GM18507 (cell line): ENCODE measurements at regions not wholly inside any gene's neighbourhood (a gene's known extent, or its start where the extent isn't known, plus 50 kb on each side); places are given as distances from the start of the nearest gene placed in this dataset.
"Not testable (repeated sequence)": the region's sequence is repeated elsewhere in the genome, so short reads cannot be mapped to it uniquely, and the experiment has no call there.

Source experiments
- DNase-seq: peaks from one replicate; pipeline ENCODE4 v3.0.0; 2011; ENCODE audit warnings: low read depth; ENCODE audit not compliant: insufficient read length; ENCODE audit errors: extremely low spot score
- FAIRE-seq: peaks from 2 replicates; lab custom pipeline; 2011; peaks lifted over from hg19 to GRCh38; lab: Jason Lieb, UNC

DNA sequence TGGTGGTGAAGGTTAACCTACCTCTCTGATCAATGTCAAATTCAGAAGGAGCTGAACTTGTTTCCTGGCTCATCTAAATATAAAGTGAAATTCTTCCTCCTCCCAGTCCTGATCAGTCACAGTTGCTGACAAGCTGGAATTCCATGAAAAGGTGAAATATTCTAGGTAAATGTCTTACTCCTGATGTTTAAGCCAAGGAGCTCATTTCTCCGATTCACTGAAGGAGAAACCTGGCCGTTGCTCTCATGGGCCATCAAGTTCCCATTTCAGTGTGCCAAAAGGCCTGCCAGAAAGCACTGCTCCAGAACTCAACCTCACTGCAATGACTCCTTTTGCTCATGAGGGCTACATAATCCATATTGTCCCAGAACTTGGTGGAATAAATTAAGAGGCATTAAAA, 707.5 kb downstream of the GALC start:
- DNase-seq (no peak), FAIRE-seq (no peak)

DNA sequence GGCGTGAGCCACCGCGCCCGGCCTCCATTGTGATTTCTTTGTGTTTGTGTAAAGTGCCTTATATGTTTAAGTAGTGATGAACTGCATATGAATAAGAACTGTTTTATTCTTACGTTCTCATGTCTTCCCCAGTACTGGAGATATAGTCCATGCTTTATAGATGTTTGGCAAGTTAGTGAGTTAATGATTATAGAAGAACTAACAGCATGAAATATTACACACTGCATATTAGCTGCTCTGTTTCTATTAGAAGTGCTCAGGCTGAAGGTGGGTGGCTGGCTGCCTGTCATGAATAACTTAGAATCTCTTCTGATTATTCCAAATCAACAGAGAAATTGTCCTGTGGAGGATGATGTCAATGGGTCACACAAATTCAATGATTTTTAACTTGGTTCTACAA, 709.4 kb downstream of the GALC start:
- FAIRE-seq, result no peak

DNA sequence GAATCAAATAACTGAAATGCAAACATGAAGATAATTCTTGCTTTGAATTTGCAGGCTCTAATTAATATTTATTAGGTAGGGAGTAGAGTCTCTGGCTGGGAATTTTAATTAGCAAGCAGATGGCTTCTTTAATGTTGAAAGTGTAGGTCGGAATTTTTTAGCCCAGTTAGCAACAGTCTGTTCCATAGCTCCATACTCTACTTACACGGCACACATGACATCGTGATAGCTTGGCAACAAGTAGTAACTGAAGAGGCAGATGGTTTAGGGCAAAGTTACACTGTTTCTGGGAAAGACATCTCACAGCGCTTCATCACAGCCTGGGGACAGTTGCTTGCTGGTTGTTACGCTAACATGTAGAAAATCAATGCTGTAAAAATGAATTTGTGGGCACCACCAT, 710.7 kb downstream of the GALC start:
- DNase-seq (no peak), FAIRE-seq (no peak)

More for the DNA sequence above, 709.4 kb downstream of the GALC start:
- no peak for DNase-seq

DNA sequence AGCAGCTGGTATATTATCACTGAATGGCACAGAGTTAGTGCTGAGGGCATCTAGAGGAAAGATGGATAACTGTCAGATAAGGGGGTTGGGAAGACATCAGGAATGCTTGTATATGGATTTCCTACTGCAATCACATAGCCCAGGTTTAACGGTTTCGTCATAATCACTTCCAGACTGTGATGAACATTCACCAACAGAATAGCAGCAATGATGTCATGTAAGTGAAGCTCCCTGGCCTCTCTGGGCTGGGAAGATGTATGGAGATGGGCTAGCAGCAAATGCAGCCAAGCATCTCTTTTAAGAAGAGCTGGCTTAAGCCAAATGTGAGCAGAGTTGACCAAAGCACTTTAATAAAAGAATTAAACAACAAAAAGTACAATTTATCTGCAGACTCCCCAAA, 714.6 kb downstream of the GALC start:
- FAIRE-seq (no peak), DNase-seq (no peak)

DNA sequence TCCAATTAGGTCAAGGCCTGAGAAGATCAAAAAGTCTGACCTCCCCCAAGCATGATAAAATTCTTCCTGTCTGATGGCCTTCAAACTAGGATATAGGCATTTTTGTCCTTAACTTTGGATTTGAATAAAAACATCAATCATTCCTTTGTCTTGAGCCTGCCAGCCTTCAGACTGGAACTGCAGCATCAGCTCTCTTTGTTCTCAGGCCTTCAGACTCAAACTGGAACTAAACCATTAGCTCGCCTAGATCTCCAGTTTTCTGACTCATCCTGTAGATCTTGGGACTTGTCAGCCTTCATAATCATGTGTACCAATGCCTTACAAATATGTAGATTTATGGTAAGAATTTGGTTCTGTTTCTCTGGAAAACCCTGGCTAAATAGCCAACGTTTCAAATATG, 721.7 kb downstream of the GALC start:
- DNase-seq, result no peak
- no peak for FAIRE-seq

DNA sequence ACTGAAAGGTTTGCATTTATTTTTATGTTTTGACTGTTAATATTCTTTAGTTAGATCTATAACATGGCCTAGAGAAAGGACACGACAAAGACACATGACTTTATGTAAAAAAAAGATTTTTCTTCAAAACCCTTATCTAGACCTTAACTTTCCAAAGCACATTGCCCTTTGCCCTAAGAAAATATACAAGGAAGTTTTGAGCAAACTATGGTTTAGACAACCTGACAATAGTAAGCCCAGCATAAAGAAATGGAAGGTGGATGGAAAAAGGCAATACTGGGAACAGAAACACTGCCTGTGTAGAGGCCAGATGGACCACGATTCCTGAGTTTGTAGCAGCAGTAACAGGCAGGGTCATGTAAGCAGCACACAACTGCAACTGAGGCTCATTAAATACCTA, 724.0 kb downstream of the GALC start:
- FAIRE-seq, result no peak

DNA sequence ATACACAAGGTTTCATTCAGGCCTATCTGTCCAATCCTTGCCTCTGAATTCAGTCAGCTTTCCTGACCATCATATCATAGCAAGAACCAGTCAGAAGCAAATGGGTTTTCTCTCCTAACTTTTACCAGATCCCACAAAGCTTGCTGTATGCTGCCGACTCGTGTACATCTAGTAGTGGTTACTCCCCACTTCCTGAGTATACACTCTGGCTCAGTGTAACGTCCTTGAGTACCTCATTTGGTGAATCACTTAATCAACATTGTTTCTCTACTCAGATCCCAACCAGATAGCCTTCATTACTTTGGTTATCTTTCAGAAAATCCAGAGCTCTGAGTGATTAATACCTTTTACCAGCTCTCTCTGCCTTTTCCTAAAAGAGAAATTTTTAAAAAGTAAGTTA, 728.2 kb downstream of the GALC start:
- FAIRE-seq, result no peak
- DNase-seq, result no peak

More for the DNA sequence above, 724.0 kb downstream of the GALC start:
- no peak for DNase-seq

DNA sequence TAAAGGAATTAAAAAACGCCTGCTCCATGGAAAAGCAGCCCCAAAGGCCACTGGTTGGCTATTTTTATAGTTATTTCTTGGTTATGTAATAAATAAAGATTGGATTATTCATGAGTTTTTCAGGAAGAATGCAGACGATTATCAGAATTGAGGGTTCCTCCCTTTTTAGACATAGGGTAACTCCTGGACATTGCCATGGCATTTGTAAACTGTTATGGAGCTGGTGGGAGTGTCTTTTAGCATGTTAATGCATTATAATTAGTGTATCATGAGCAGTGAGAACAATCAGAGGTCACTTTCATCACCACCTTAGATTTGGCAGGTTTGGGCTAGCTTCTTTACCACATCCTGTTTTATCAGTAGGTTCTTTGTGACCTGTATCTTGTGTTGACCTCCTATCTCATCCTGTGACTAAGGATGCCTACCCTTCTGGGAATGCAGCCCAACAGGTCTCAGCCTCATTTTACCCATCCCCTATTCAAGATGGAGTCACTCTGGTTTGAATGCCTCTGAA, 728.7 kb downstream of the GALC start:
- DNase-seq, result no peak
- no peak for FAIRE-seq

DNA sequence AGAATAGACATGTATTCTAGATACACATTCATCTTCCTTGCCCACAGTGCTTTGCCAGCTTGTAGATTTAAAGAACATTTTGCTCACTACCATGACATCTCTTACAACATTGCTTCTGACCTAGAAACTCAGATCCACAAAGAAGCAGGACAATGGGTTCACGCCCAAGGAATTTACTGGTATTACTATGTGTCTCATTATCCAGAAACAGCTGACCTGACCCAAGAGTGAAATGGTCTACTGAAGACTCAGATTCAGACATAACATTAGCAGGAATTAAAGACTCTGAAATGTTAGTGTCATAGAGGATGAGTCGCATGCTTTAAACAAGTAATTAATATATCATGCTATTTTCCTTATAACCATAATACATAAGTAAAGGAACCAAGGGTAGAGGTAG, 731.4 kb downstream of the GALC start:
- FAIRE-seq (no peak), DNase-seq (no peak)

DNA sequence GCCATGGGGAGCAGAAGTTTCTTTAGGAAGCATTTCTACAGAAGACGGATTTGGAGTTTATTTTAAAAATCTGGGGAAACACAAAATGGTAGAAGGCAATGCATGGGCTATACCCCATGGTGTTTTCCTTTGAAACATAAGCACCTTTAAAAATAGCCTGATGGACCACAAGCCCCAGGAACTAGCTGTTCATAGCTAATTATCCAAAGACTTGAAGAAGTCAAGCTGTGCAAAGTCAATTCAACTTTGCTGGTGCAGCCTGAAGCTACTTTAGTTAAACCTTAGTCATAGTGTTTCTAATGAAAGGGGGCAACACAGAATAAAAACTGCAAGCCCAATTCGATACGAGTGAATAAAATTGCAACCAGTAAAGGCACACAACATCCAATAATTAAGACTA, 732.5 kb downstream of the GALC start:
- DNase-seq, result no peak
- no peak for FAIRE-seq

DNA sequence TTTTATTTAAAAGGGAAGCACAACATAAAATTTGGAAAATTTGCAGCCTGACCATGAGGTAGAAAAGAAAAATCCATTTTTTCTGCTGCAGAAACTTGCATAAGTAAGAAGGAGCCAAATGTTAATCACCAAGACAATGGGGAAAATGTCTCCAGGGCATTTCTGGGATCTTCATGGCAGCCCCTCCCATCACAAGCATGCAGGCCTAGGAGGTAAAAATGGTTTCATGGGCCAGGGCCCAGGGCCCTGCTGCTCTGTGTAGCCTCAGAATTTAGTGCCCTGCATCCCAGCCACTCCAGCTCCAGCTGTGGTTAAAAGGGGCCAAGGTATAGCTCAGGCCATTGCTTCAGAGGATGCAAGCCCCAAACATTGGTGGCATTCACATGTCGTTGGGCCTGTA, 735.6 kb downstream of the GALC start:
- no peak for DNase-seq
- no peak for FAIRE-seq

DNA sequence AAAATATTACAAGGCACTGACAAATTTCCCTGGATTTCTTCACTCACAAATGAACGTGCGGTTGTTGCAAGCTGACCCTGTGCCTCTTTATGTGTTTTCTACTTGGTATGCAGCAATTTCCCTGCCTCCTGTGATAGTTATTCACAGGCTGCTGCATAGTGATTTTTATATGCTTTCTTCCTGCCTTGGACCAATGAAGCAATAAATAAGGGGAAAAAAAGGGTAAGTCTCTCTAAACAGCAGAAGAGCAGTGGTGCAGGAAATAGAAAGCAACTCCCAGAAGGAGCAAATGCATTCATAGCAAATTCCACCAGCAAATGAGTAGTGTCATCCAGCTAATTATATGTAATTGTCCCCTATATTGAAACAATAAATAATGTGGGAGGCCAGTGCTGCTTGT, 737.9 kb downstream of the GALC start:
- no peak for DNase-seq
- FAIRE-seq, result no peak

DNA sequence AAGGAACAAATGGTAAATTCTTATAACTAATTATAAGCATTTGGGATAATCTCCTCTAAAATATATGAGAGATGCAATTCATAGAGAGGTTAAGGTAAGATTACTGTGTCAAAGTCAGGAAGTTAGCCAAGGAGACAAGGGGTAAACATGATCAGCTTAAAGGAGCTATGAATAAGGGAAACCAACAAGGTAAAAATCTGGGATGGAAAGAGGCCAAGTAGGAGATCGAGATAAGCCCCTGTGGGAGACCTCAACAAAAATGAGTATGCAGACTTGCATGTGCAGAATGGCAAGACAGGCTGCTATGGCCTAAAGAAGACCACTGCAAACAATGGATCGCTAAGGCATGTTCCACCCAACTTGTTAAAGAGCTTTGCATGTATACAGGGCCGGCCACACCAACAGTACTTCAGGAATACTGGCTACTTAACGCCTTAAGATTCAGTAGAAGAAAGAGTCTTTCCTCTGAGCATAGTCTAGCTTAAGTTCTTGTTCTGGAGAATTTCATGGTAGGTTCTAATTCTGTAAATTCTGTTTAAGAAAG, 738.6 kb downstream of the GALC start:
- DNase-seq (no peak), FAIRE-seq (no peak)

DNA sequence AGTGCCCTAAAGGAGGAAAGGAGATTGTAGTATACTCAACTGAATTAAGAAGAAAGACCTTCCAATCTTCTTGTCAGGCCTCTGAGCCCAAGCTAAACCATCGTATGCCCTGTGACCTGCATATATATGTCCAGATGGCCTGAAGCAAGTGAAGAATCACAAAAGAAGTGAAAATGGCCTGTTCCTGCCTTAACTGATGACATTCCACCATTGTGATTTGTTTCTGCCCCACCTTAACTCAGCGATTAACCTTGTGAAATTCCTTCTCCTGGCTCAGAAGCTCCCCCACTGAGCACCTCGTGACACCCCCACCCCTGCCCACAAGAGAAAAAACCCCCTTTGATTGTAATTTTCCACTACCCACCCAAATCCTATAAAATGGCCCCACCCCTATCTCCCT, 739.2 kb downstream of the GALC start:
- DNase-seq, FAIRE-seq: not testable (repeated sequence)

DNA sequence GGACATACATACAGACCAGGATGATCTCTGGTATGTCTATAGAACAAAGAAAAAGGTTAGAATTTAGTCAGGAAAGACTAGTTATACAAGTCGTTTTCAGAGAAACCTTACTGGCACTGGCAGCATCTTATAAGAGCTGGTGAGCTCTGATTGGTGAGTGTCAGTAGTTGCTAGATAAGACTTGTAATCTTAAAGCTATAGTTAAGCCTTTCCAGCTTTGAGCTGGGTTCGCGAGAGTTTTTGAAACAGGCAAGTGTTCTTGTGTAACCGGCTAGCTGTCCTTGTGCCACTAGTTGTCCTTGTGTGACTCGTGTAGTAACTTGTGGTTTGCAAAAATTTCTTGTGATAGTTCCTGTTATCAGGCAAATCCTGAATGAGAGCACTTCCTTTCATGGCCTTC, 740.9 kb downstream of the GALC start:
- FAIRE-seq, result no peak
- no peak for DNase-seq

DNA sequence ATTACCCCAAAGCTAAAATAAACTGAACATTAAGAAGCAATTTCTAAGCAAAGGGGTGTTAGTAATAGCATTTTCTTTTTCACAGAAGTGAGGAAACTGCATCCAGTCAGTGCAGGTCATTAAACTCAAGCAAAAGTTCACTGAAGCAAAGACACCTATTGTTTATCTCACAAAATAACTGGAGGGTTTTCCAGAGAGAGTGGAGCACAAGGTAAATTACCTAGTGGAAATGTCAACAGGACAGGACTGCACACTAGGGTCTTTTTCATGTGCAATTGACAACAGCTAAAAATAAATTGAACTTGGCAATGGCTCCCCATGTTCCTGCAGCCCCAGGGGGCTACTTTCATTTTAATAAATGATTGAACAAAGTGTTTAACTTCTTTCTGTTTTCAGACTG, 742.0 kb downstream of the GALC start:
- DNase-seq, result no peak
- no peak for FAIRE-seq

DNA sequence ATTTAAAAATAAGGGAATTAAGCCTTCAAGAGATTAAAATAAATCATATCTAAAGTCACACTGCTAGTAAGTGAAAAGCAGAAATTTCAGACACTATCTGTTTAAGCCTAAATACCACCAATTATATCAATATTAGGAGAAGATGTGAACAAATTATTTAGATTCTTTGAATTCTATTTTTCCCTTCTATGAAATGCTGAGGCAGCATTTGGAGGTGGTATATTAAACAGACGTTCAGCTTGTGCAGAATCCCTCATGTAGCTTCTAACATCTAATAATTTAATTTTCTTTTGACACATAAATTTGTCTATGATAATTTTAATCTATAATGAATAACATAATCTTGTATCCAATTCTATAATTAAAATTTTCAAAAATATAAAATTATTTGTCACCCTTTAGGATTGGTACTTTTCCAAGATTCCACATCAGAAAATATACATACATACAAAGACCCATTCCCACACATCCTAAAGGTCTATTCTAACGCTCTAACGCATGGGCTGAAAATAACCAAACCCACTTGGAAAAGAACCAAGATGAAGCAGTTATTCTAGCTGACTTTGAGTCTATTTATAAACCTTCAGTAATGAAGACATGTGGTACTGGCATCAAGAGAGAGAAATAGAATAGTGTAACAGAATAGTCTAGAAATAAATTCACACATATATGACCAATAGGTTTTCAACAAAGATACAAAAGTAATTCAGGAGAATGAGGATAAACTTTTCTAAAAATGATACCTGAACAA, 751.8 kb downstream of the GALC start:
- FAIRE-seq (no peak), DNase-seq (no peak)

DNA sequence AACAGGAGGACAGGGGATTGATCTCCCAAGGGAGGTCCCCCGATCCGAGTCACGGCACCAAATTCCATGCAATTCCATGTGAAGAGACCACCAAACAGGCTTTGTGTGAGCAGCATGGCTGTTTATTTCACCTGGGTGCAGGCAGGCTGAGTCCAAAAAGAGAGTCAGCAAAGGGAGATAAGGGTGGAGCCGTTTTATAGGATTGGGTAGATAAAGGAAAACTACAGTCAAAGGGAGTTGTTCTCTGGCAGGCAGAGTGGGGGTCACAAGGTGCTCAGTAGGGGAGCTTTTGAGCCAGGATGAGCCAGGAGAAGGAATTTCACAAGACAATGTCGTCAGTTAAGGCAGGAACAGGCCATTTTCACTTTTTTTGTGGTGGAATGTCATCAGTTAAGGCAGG, 752.7 kb downstream of the GALC start:
- DNase-seq, FAIRE-seq: not testable (repeated sequence)

DNA sequence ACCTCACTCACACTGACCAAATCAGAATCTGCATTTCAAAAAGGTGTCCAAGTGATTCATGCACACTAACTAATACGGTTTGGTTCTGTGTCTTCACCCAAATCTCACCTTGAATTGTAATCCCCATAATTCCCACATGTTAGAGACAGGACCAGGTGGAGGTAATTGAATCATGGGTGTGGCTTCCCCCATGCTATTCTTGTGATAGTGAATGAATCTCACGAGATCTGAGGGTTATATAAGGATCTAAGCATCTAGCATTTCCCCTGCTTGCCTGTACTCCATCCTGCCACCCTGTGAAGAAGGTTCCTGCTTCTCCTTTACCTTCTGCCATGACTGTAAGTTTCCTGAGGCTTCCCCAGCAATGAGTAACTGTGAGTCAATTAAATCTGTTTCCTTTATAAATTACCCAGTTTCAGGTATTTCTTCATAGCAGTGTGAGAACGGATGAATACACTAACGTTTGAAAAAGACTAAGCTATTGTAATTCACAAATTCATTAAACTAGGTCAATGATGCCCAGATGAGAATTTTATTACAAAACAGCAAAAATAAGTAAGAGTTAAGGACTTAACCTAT, 759.1 kb downstream of the GALC start:
- no peak for DNase-seq
- FAIRE-seq, result no peak

DNA sequence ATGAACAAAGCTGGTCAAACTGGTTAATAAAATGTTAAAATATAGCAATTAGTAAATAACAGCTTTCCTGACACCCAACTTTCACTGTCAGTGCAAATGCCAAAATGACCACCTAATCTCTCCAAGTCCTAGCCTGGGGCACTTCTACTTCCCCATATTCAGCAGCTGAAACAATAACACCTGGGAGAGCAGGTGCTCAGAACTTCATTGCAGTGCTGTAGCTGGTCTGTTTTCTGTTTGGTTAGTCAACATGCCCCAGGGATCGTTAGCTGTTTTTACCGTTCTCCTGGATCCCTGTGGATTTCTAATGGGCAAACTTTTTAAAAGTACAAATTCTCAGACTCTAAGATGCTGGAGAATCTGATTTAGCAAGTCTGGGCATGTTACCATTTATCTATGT, 759.7 kb downstream of the GALC start:
- no peak for DNase-seq
- FAIRE-seq, result no peak
